Neural crest cell (in vitro differentiated cells): ENCODE measurements at regions not wholly inside any gene's neighbourhood (a gene's known extent, or its start where the extent isn't known, plus 50 kb on each side); places are given as distances from the start of the nearest gene placed in this dataset.

Source experiments
- DNase-seq: peaks from one replicate; pipeline ENCODE4 v3.0.0; 2021; ENCODE audit warnings: low read depth, mixed read lengths, low spot score
- H3K27ac Mint-ChIP-seq: one replicate; pipeline ENCODE4 v1.8.0; 2021; ENCODE audit warnings: mild to moderate bottlenecking, mixed read lengths; ENCODE audit not compliant: unreplicated experiment
- H3K27me3 Mint-ChIP-seq: 2 replicates; pipeline ENCODE4 v1.8.0; 2021; ENCODE audit warnings: low read depth, mild to moderate bottlenecking, mixed read lengths
- H3K36me3 Mint-ChIP-seq: 2 replicates; pipeline ENCODE4 v1.8.0; 2021; ENCODE audit warnings: low read depth, mild to moderate bottlenecking, mixed read lengths
- H3K4me1 Mint-ChIP-seq: 2 replicates; pipeline ENCODE4 v1.8.0; 2021; ENCODE audit warnings: mixed read lengths
- H3K4me3 Mint-ChIP-seq: one replicate; pipeline ENCODE4 v1.8.0; 2021; ENCODE audit warnings: mild to moderate bottlenecking, mixed read lengths
- H3K9me3 Mint-ChIP-seq: 2 replicates; pipeline ENCODE4 v1.8.0; 2021; ENCODE audit warnings: mixed read lengths
- CTCF ChIP-seq: fragments of 200-600 bp; sonication (generic); conservative IDR thresholded peaks from 2 replicates; pipeline ENCODE4 v1.5.0; 2021; ENCODE audit warnings: antibody characterized with exemption, mild to moderate bottlenecking

GRCh38 chr1:69029649-69030048 is 532.8 kb upstream of the DEPDC1 start:
- H3K27me3 Mint-ChIP-seq = no peaks in the 10 kb centered on the region
- peaks cover 25% of the 10 kb centered on the region for H3K9me3 Mint-ChIP-seq
- no peaks in the 10 kb centered on the region for H3K4me1 Mint-ChIP-seq
- peaks cover 6% of the 10 kb centered on the region for H3K36me3 Mint-ChIP-seq
- TF ChIP-seq CTCF = no peak
- H3K4me3 Mint-ChIP-seq = no peak overlapping the region
- H3K27ac Mint-ChIP-seq = no peak overlapping the region
- DNase-seq = no peak

- no peak for DNase-seq
- Mint-ChIP-seq H3K36me3 (no peaks in the 10 kb centered on the region), H3K9me3 (peaks cover 14% of the 10 kb centered on the region), H3K4me3 (no peak overlapping the region), H3K4me1 (no peaks in the 10 kb centered on the region), H3K27ac (no peak overlapping the region), H3K27me3 (no peaks in the 10 kb centered on the region)
- no peak for TF ChIP-seq CTCF
Measured at GRCh38 chr1:69038379-69038778, 529.3 kb upstream of the LRRC7 start.

GRCh38 chr1:69045572-69045971 is 522.1 kb upstream of the LRRC7 start:
- no peaks in the 10 kb centered on the region for H3K36me3 Mint-ChIP-seq
- H3K27me3 Mint-ChIP-seq = no peaks in the 10 kb centered on the region
- peaks cover 5% of the 10 kb centered on the region for H3K9me3 Mint-ChIP-seq
- no peak for DNase-seq
- H3K4me3 Mint-ChIP-seq = no peak overlapping the region
- no peak for TF ChIP-seq CTCF
- no peak overlapping the region for H3K27ac Mint-ChIP-seq
- H3K4me1 Mint-ChIP-seq = no peaks in the 10 kb centered on the region

- no peaks in the 10 kb centered on the region for H3K9me3 Mint-ChIP-seq
- H3K27me3 Mint-ChIP-seq = no peaks in the 10 kb centered on the region
- no peaks in the 10 kb centered on the region for H3K36me3 Mint-ChIP-seq
- H3K4me1 Mint-ChIP-seq = no peaks in the 10 kb centered on the region
- H3K4me3 Mint-ChIP-seq = no peak overlapping the region
- no peak overlapping the region for H3K27ac Mint-ChIP-seq
- DNase-seq = no peak
- no peak for TF ChIP-seq CTCF
Measured at GRCh38 chr1:69055194-69055593, 512.5 kb upstream of the LRRC7 start.

- H3K27ac Mint-ChIP-seq = no peak overlapping the region
- no peaks in the 10 kb centered on the region for H3K27me3 Mint-ChIP-seq
Measured at GRCh38 chr1:69058454-69058853, 509.3 kb upstream of the LRRC7 start.

More at GRCh38 chr1:69058454-69058853, 509.3 kb upstream of the LRRC7 start:
- Mint-ChIP-seq H3K4me1 (no peaks in the 10 kb centered on the region), H3K36me3 (no peaks in the 10 kb centered on the region), H3K9me3 (no peaks in the 10 kb centered on the region), H3K4me3 (no peak overlapping the region)
- no peak for TF ChIP-seq CTCF
- no peak for DNase-seq
